Astrocyte (in vitro differentiated cells and primary cell): ENCODE measurements at regions not wholly inside any gene's neighbourhood (a gene's known extent, or its start where the extent isn't known, plus 50 kb on each side); places are given as distances from the start of the nearest gene placed in this dataset.
"Not testable (repeated sequence)": the region's sequence is repeated elsewhere in the genome, so short reads cannot be mapped to it uniquely, and the experiment has no call there.

Source experiments
- DNase-seq: peaks from one replicate; pipeline ENCODE4 v3.0.0-alpha.2; 2010; ENCODE audit warnings: low read depth
- FAIRE-seq: peaks from 2 replicates; lab custom pipeline; 2011; peaks lifted over from hg19 to GRCh38; lab: Jason Lieb, UNC
- H2AFZ ChIP-seq: 2 replicates; pipeline ENCODE4 v1.6.0; 2012; ENCODE audit warnings: low read depth, low read length, inconsistent platforms
- H3K27ac ChIP-seq: 2 replicates; pipeline ENCODE4 v1.5.1; 2011; ENCODE audit warnings: low read depth, low read length, inconsistent platforms
- H3K27me3 ChIP-seq: 2 replicates; pipeline ENCODE4 v1.6.0; 2011; ENCODE audit warnings: low read length, inconsistent platforms; ENCODE audit not compliant: insufficient read depth
- H3K36me3 ChIP-seq: 2 replicates; pipeline ENCODE4 v1.5.1; 2011; ENCODE audit warnings: low read length, inconsistent platforms; ENCODE audit not compliant: insufficient read depth
- H3K4me1 ChIP-seq: 2 replicates; pipeline ENCODE4 v1.5.1; 2011; ENCODE audit warnings: low read length, inconsistent platforms; ENCODE audit not compliant: insufficient read depth
- H3K4me2 ChIP-seq: 2 replicates; pipeline ENCODE4 v1.6.0; 2012; ENCODE audit warnings: low read length, inconsistent platforms
- H3K4me3 ChIP-seq: 2 replicates; pipeline ENCODE4 v1.5.1; 2011; ENCODE audit warnings: low read depth, mild to moderate bottlenecking, low read length, inconsistent platforms; ENCODE audit not compliant: insufficient read depth
- H3K79me2 ChIP-seq: 2 replicates; pipeline ENCODE4 v1.6.0; 2012; ENCODE audit warnings: mild to moderate bottlenecking, low read length, inconsistent platforms; ENCODE audit not compliant: insufficient read depth
- H3K9ac ChIP-seq: 2 replicates; pipeline ENCODE4 v1.6.0; 2012; ENCODE audit warnings: mild to moderate bottlenecking, low read length, inconsistent platforms
- H3K9me3 ChIP-seq: 2 replicates; pipeline ENCODE4 v1.5.1; 2012; ENCODE audit warnings: low read depth, mild to moderate bottlenecking, low read length, inconsistent platforms; ENCODE audit not compliant: insufficient read depth
- H4K20me1 ChIP-seq: 2 replicates; pipeline ENCODE4 v1.6.0; 2012; ENCODE audit warnings: low read length, inconsistent platforms; ENCODE audit not compliant: insufficient read depth
- H3K27ac Mint-ChIP-seq: one replicate; pipeline ENCODE4 v1.8.0; 2021; ENCODE audit warnings: mild to moderate bottlenecking, mixed read lengths; ENCODE audit not compliant: unreplicated experiment
- H3K27me3 Mint-ChIP-seq: one replicate; pipeline ENCODE4 v1.8.0; 2021; ENCODE audit warnings: low read depth, mixed read lengths; ENCODE audit not compliant: unreplicated experiment
- H3K36me3 Mint-ChIP-seq: one replicate; pipeline ENCODE4 v1.8.0; 2021; ENCODE audit warnings: low read depth, mixed read lengths; ENCODE audit not compliant: unreplicated experiment
- H3K4me1 Mint-ChIP-seq: one replicate; pipeline ENCODE4 v1.8.0; 2021; ENCODE audit warnings: low read depth, mixed read lengths; ENCODE audit not compliant: unreplicated experiment
- H3K4me3 Mint-ChIP-seq: one replicate; pipeline ENCODE4 v1.8.0; 2021; ENCODE audit warnings: mild to moderate bottlenecking, moderate library complexity, mixed read lengths; ENCODE audit not compliant: unreplicated experiment
- H3K9me3 Mint-ChIP-seq: one replicate; pipeline ENCODE4 v1.8.0; 2021; ENCODE audit warnings: mild to moderate bottlenecking, mixed read lengths; ENCODE audit not compliant: unreplicated experiment
- EZH2 ChIP-seq: IDR thresholded peaks from 2 replicates; pipeline ENCODE4 v1.6.1; 2012; ENCODE audit warnings: mild to moderate bottlenecking, low read length, inconsistent platforms; ENCODE audit not compliant: insufficient read depth
- TF ChIP-seq, protein P1 (sequence below): IDR thresholded peaks from 2 replicates; pipeline ENCODE4 v1.5.1; 2011; ENCODE audit warnings: low read depth, mild to moderate bottlenecking, inconsistent platforms, low read length, moderate library complexity; ENCODE audit not compliant: insufficient read depth

DNA sequence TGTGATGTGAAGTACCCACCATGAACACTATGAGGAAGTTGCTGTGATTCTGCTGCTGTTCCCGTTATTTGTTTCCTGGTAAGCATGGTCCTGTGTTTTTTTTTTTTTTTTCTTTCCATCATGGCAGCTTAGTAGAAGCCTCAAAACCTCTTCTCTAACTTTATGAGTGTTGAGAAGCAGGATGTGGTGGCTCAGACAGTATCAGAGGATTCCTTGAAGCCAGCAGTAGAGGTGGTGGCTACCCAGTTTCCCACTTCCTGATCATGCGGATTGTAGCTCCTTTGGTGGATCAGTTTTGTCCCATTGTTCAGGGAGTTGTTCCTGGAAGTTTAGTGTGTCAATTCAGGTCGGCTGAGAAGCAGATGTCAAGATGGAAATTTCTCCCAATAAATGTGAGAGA is 175.8 kb downstream of the ATP23 start:
- Histone ChIP-seq H3K36me3 (no peaks in the 10 kb centered on the region), H3K4me1 (no peaks in the 10 kb centered on the region), H3K9me3 (no peaks in the 10 kb centered on the region), H3K4me3 (no peak overlapping the region), H3K9ac (no peak overlapping the region), H3K27ac (no peak overlapping the region), H2AFZ (no peak overlapping the region), H3K79me2 (no peaks in the 10 kb centered on the region), H4K20me1 (no peaks in the 10 kb centered on the region), H3K27me3 (no peaks in the 10 kb centered on the region), H3K4me2 (no peak overlapping the region)
- no peak overlapping the region for H3K27ac Mint-ChIP-seq
- FAIRE-seq (no peak), DNase-seq (no peak)
- no peaks in the 10 kb centered on the region for H3K36me3 Mint-ChIP-seq
- H3K9me3 Mint-ChIP-seq = peaks cover 8% of the 10 kb centered on the region
- no peak overlapping the region for H3K4me3 Mint-ChIP-seq
- H3K4me1 Mint-ChIP-seq = no peaks in the 10 kb centered on the region
- no peak for TF ChIP-seq EZH2
- TF ChIP-seq, protein P1, sequence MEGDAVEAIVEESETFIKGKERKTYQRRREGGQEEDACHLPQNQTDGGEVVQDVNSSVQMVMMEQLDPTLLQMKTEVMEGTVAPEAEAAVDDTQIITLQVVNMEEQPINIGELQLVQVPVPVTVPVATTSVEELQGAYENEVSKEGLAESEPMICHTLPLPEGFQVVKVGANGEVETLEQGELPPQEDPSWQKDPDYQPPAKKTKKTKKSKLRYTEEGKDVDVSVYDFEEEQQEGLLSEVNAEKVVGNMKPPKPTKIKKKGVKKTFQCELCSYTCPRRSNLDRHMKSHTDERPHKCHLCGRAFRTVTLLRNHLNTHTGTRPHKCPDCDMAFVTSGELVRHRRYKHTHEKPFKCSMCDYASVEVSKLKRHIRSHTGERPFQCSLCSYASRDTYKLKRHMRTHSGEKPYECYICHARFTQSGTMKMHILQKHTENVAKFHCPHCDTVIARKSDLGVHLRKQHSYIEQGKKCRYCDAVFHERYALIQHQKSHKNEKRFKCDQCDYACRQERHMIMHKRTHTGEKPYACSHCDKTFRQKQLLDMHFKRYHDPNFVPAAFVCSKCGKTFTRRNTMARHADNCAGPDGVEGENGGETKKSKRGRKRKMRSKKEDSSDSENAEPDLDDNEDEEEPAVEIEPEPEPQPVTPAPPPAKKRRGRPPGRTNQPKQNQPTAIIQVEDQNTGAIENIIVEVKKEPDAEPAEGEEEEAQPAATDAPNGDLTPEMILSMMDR = no peak
- no peaks in the 10 kb centered on the region for H3K27me3 Mint-ChIP-seq

GRCh38 chr12:58117667-58118066 is 176.3 kb downstream of the ATP23 start:
- no peaks in the 10 kb centered on the region for H3K79me2 ChIP-seq

GRCh38 chr12:58125761-58126160 is 184.4 kb downstream of the ATP23 start:
- not testable (repeated sequence) for H3K4me3 ChIP-seq, H4K20me1 ChIP-seq, H3K9ac ChIP-seq, FAIRE-seq, H3K27me3 Mint-ChIP-seq, H3K27ac ChIP-seq, H3K36me3 Mint-ChIP-seq, H3K4me1 Mint-ChIP-seq, H3K4me2 ChIP-seq, DNase-seq, H2AFZ ChIP-seq, H3K27ac Mint-ChIP-seq, H3K4me3 Mint-ChIP-seq, H3K79me2 ChIP-seq, H3K4me1 ChIP-seq, H3K9me3 Mint-ChIP-seq, H3K36me3 ChIP-seq, H3K27me3 ChIP-seq, H3K9me3 ChIP-seq

More at GRCh38 chr12:58117667-58118066, 176.3 kb downstream of the ATP23 start:
- Histone ChIP-seq H3K4me2 (no peak overlapping the region), H3K27me3 (no peaks in the 10 kb centered on the region), H3K36me3 (no peaks in the 10 kb centered on the region), H2AFZ (no peak overlapping the region), H4K20me1 (no peaks in the 10 kb centered on the region), H3K27ac (no peak overlapping the region), H3K4me3 (no peak overlapping the region), H3K9ac (no peak overlapping the region), H3K4me1 (no peaks in the 10 kb centered on the region), H3K9me3 (no peaks in the 10 kb centered on the region)
- H3K4me3 Mint-ChIP-seq = no peak overlapping the region
- FAIRE-seq (no peak), DNase-seq (no peak)
- H3K27me3 Mint-ChIP-seq = no peaks in the 10 kb centered on the region
- H3K9me3 Mint-ChIP-seq = peaks cover 8% of the 10 kb centered on the region
- no peak for TF ChIP-seq EZH2
- TF ChIP-seq, protein P1 = no peak
- no peak overlapping the region for H3K27ac Mint-ChIP-seq
- H3K36me3 Mint-ChIP-seq = no peaks in the 10 kb centered on the region
- no peaks in the 10 kb centered on the region for H3K4me1 Mint-ChIP-seq
